H1 (cell line): ENCODE measurements at regions not wholly inside any gene's neighbourhood (a gene's known extent, or its start where the extent isn't known, plus 50 kb on each side); places are given as distances from the start of the nearest gene placed in this dataset.

Experiments
- CTCF ChIA-PET: fragments of 300-600 bp; sonication (Branson Sonifier 250); formaldehyde crosslinking; loops from one replicate; lab custom pipeline; 2021; ENCODE audit not compliant: partially characterized antibody; lab: Charles Lee
- POLR2A ChIA-PET: fragments of 300-600 bp; sonication (Branson Sonifier 250); formaldehyde crosslinking; loops from one replicate; lab custom pipeline; 2021; ENCODE audit warnings: inconsistent platforms; ENCODE audit not compliant: partially characterized antibody; lab: Charles Lee
- DNase-seq, 2 experiments: peaks; one replicate each; pipeline versions ENCODE4 v3.0.0 to v3.0.0-alpha.2; 2010 to 2022; ENCODE audit warnings: low spot score in 2 of 2, low read depth in 1 of 2, mixed read lengths in 1 of 2
- FAIRE-seq: peaks from 2 replicates; lab custom pipeline; 2011; peaks lifted over from hg19 to GRCh38; lab: Jason Lieb, UNC
- H2AFZ ChIP-seq: 2 replicates; pipeline ENCODE4 v1.8.1; 2012; ENCODE audit warnings: low read length, inconsistent platforms
- H2AK5ac ChIP-seq: 2 replicates; pipeline ENCODE4 v1.6.1; 2013; ENCODE audit warnings: low read depth, low read length
- H2BK120ac ChIP-seq: replicated peaks from 2 replicates; pipeline ENCODE3; 2013; ENCODE audit warnings: low read depth, low read length, inconsistent platforms
- H2BK12ac ChIP-seq: 2 replicates; pipeline ENCODE4 v1.6.1; 2013; ENCODE audit warnings: low read depth, low read length
- H2BK15ac ChIP-seq: 2 replicates; pipeline ENCODE4 v1.6.1; 2013; ENCODE audit warnings: low read length
- H2BK20ac ChIP-seq: 2 replicates; pipeline ENCODE4 v1.6.1; 2013; ENCODE audit warnings: low read length
- H2BK5ac ChIP-seq: 2 replicates; pipeline ENCODE4 v1.6.1; 2013; ENCODE audit warnings: low read depth, low read length
- H3K14ac ChIP-seq: 2 replicates; pipeline ENCODE4 v1.6.1; 2013; ENCODE audit warnings: inconsistent platforms; ENCODE audit not compliant: insufficient read length
- H3K18ac ChIP-seq: 2 replicates; pipeline ENCODE4 v1.6.1; 2013; ENCODE audit warnings: low read length; ENCODE audit errors: extremely low read depth
- H3K23ac ChIP-seq: 2 replicates; pipeline ENCODE4 v1.6.1; 2013; ENCODE audit warnings: inconsistent platforms; ENCODE audit not compliant: insufficient read length
- H3K23me2 ChIP-seq: 2 replicates; pipeline ENCODE4 v1.6.1; 2013; ENCODE audit warnings: low read depth, low read length
- H3K27ac ChIP-seq: 2 replicates; pipeline ENCODE4 v1.6.1; 2011; ENCODE audit warnings: low read depth, low read length, inconsistent platforms
- H3K27me3 ChIP-seq, 4 experiments: replicated peaks in 1 of 4; 1 replicate in 1 of 4; 2 replicates in 3 of 4; pipeline versions ENCODE4 v1.6.1 to v1.8.1; 2011 to 2013; ENCODE audit warnings: low read length in 3 of 4, mild to moderate bottlenecking in 3 of 4, inconsistent platforms in 2 of 4, mixed read lengths in 2 of 4, moderate library complexity in 1 of 4; ENCODE audit not compliant: control insufficient read depth in 3 of 4, insufficient read depth in 3 of 4; ENCODE audit errors: extremely low read depth in 1 of 4
- H3K36me3 ChIP-seq, 4 experiments: 2 replicates each; pipeline versions ENCODE4 v1.6.1 to v1.8.1; 2011 to 2013; ENCODE audit warnings: mild to moderate bottlenecking in 4 of 4, low read length in 3 of 4, moderate library complexity in 2 of 4, control low read depth in 1 of 4, inconsistent platforms in 1 of 4; ENCODE audit not compliant: insufficient read depth in 4 of 4, control insufficient read depth in 2 of 4
- H3K4ac ChIP-seq: replicated peaks from 2 replicates; pipeline ENCODE3; 2013; ENCODE audit warnings: low read length, low read depth, mixed read lengths, inconsistent platforms; ENCODE audit not compliant: insufficient read length
- H3K4me1 ChIP-seq, 4 experiments: replicated peaks in 1 of 4; 1 replicate in 1 of 4; 2 replicates in 3 of 4; pipeline versions ENCODE4 v1.6.1 to v1.8.1; 2011 to 2013; ENCODE audit warnings: low read length in 3 of 4, inconsistent platforms in 2 of 4, mixed read lengths in 1 of 4; ENCODE audit not compliant: insufficient read depth in 4 of 4, control insufficient read depth in 3 of 4
- H3K4me2 ChIP-seq, 2 experiments: 2 replicates each; pipeline versions ENCODE4 v1.6.1 to v1.8.1; 2011 to 2013; ENCODE audit warnings: low read depth in 2 of 2, low read length in 2 of 2, control low read depth in 1 of 2, inconsistent platforms in 1 of 2, mild to moderate bottlenecking in 1 of 2; ENCODE audit not compliant: insufficient read depth in 1 of 2
- H3K4me3 ChIP-seq, 4 experiments: fragments of 200-600, 300-600 bp in 1 of 4; sonication (generic), shearing (Covaris generic), sonication (Bioruptor Twin) in 1 of 4; 2 replicates each; pipeline versions ENCODE4 v1.5.1 to v1.8.1; 2011 to 2016; ENCODE audit warnings: low read length in 4 of 4, low read depth in 3 of 4, control low read depth in 2 of 4, inconsistent platforms in 2 of 4, mild to moderate bottlenecking in 2 of 4, mixed read lengths in 1 of 4, moderate library complexity in 1 of 4; ENCODE audit not compliant: insufficient read depth in 2 of 4; ENCODE audit errors: extremely low read depth in 1 of 4
- H3K56ac ChIP-seq: replicated peaks from 2 replicates; pipeline ENCODE3; 2013; ENCODE audit warnings: low read depth, mild to moderate bottlenecking, mixed read lengths, low read length, inconsistent platforms; ENCODE audit not compliant: insufficient read length
- H3K79me1 ChIP-seq: 2 replicates; pipeline ENCODE4 v1.6.1; 2013; ENCODE audit warnings: low read depth, low read length, control low read depth
- H3K79me2 ChIP-seq, 2 experiments: 2 replicates each; pipeline versions ENCODE4 v1.6.1 to v1.8.1; 2012 to 2013; ENCODE audit warnings: low read length in 2 of 2, mild to moderate bottlenecking in 2 of 2, inconsistent platforms in 1 of 2; ENCODE audit not compliant: insufficient read depth in 2 of 2, control insufficient read depth in 1 of 2
- H3K9ac ChIP-seq, 4 experiments: replicated peaks in 1 of 4; 1 replicate in 1 of 4; 2 replicates in 3 of 4; pipeline versions ENCODE4 v1.6.1 to v1.8.1; 2011 to 2013; ENCODE audit warnings: low read depth in 3 of 4, low read length in 3 of 4, control low read depth in 2 of 4, mild to moderate bottlenecking in 2 of 4, moderate library complexity in 2 of 4, inconsistent platforms in 1 of 4; ENCODE audit errors: extremely low read depth in 1 of 4
- H3K9me3 ChIP-seq, 2 experiments: 2 replicates each; pipeline versions ENCODE4 v1.6.1 to v1.8.1; 2012 to 2013; ENCODE audit warnings: mild to moderate bottlenecking in 2 of 2, moderate library complexity in 2 of 2, control low read depth in 1 of 2, inconsistent platforms in 1 of 2, low read depth in 1 of 2, low read length in 1 of 2, mixed read lengths in 1 of 2; ENCODE audit not compliant: insufficient read depth in 2 of 2
- H4K20me1 ChIP-seq, 2 experiments: replicated peaks in 1 of 2; 2 replicates each; pipeline versions ENCODE3 to v1.8.1; 2011 to 2013; ENCODE audit warnings: inconsistent platforms in 2 of 2, low read length in 2 of 2, mild to moderate bottlenecking in 1 of 2; ENCODE audit not compliant: insufficient read depth in 2 of 2, control insufficient read depth in 1 of 2
- H4K5ac ChIP-seq: 2 replicates; pipeline ENCODE4 v1.6.1; 2013; ENCODE audit warnings: low read length, low read depth, mixed read lengths, inconsistent platforms; ENCODE audit not compliant: insufficient read length
- H4K8ac ChIP-seq: 2 replicates; pipeline ENCODE4 v1.8.0; 2013; ENCODE audit warnings: mild to moderate bottlenecking, moderate library complexity, low read length, inconsistent platforms; ENCODE audit not compliant: insufficient read depth; ENCODE audit errors: extremely low read depth
- H4K91ac ChIP-seq: replicated peaks from 2 replicates; pipeline ENCODE3; 2013; ENCODE audit warnings: low read length, mixed read lengths, inconsistent platforms; ENCODE audit not compliant: insufficient read length
- CBX5 ChIP-seq: fragments of 300-800, 300-1000 bp; sonication (generic); IDR thresholded peaks from 2 replicates; pipeline ENCODE4 v1.7.1; 2016; ENCODE audit warnings: antibody characterized with exemption, low read length, low read depth
- CHD1 ChIP-seq: IDR thresholded peaks from 2 replicates; pipeline ENCODE4 v1.6.1; 2012; ENCODE audit warnings: low read depth, low read length, improper control_type of control experiment
- EZH2 ChIP-seq: fragments of 200-600 bp; sonication (generic); IDR thresholded peaks from 2 replicates; pipeline ENCODE4 v1.7.1; 2012; ENCODE audit warnings: low read depth, mild to moderate bottlenecking, moderate library complexity, low read length, inconsistent platforms; ENCODE audit not compliant: severe bottlenecking
- GABPA ChIP-seq: IDR thresholded peaks from 2 replicates; pipeline ENCODE4 v1.6.1; 2011; ENCODE audit warnings: mild to moderate bottlenecking, low read length, moderate library complexity, borderline replicate concordance; ENCODE audit not compliant: insufficient read depth
- JUN ChIP-seq: IDR thresholded peaks from 2 replicates; pipeline ENCODE4 v1.6.1; 2011; ENCODE audit warnings: low read depth, mild to moderate bottlenecking, improper control_type of control experiment, low read length
- JUND ChIP-seq: IDR thresholded peaks from 2 replicates; pipeline ENCODE4 v1.6.1; 2011; ENCODE audit warnings: mild to moderate bottlenecking, improper control_type of control experiment, low read length
- NRF1 ChIP-seq: IDR thresholded peaks from 2 replicates; pipeline ENCODE4 v1.6.1; 2011; ENCODE audit warnings: mild to moderate bottlenecking, low read depth, low read length, improper control_type of control experiment
- POLR2A ChIP-seq, 2 experiments: IDR thresholded peaks; 1 replicate in 1 of 2; 2 replicates in 1 of 2; pipeline ENCODE4 v1.6.1; 2011; ENCODE audit warnings: low read depth in 2 of 2, low read length in 2 of 2, mild to moderate bottlenecking in 2 of 2; ENCODE audit errors: control extremely low read depth in 1 of 2
- POLR2AphosphoS5 ChIP-seq: IDR thresholded peaks from 2 replicates; pipeline ENCODE4 v1.6.1; 2011; ENCODE audit warnings: low read depth, low read length
- SAP30 ChIP-seq: fragments of 300-600 bp; sonication (generic); IDR thresholded peaks from 2 replicates; pipeline ENCODE4 v1.7.1; 2012; ENCODE audit warnings: low read length, moderate library complexity, mild to moderate bottlenecking, inconsistent platforms; ENCODE audit not compliant: insufficient read depth, insufficient replicate concordance
- SP1 ChIP-seq: IDR thresholded peaks from 2 replicates; pipeline ENCODE4 v1.6.1; 2011; ENCODE audit warnings: low read depth, low read length
- WGBS, 2 experiments: shearing (Covaris generic) in 1 of 2; methylation state at CpG; one replicate each; pipeline versions ENCODE4 v1.1.6 to v1.1.7; 2013 to 2015; ENCODE audit warnings: low lambda C conversion rate in 2 of 2, mixed read lengths in 2 of 2, inconsistent platforms in 1 of 2, low coverage in 1 of 2, missing lambda C conversion rate in 1 of 2; ENCODE audit not compliant: insufficient replicate concordance in 2 of 2, insufficient coverage in 1 of 2, insufficient read length in 1 of 2; ENCODE audit errors: extremely low coverage in 1 of 2, missing lambda C conversion rate in 1 of 2; 5-methylcytosine and 5-hydroxymethylcytosine counted together
- TF ChIP-seq, protein P1 (sequence below), 3 experiments: IDR thresholded peaks; 1 replicate in 2 of 3; 2 replicates in 1 of 3; pipeline versions ENCODE4 v1.5.1 to v1.6.1; 2011; ENCODE audit warnings: low read length in 3 of 3, mild to moderate bottlenecking in 3 of 3, inconsistent platforms in 2 of 3, low read depth in 1 of 3, moderate library complexity in 1 of 3; ENCODE audit not compliant: insufficient read depth in 1 of 3; ENCODE audit errors: control extremely low read depth in 1 of 3

DNA sequence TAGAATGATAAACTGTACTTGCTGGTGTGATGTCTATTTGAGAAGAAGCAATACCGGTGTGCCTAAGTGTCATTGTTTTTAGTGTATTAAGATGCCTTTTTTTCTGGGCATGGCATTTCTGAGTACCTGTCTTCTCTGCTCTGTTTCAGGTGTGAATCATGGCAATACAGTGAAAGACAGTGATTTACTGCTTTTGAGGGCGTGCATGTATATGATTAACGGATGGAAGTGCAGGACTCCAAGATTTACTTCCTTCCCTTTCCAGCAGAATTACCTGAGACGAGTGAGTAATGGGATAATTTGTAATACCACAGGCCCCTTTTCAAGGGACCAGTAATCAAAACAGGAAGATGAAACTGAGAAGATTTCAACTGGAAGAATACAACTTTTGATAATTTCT, 315.8 kb downstream of the SOX4 start:
- Histone ChIP-seq H3K18ac (no peak overlapping the region), H2BK20ac (no peak overlapping the region), H2AFZ (no peak overlapping the region), H3K4ac (no peak overlapping the region), H3K23me2 (no peaks in the 10 kb centered on the region), H3K79me1 (0 out of 2 replicates have a peak, but pooled peaks cover 2% of the 10 kb centered on the region), H3K79me2 (peaks cover 0 to 38% of the 10 kb centered on the region in 2 experiments; a peak in 2 of 4 replicates), H2AK5ac (no peak overlapping the region), H3K4me3 (no peak overlapping the region), H4K5ac (no peak overlapping the region), H3K9me3 (no peaks in the 10 kb centered on the region), H2BK120ac (no peak overlapping the region), H2BK12ac (no peak overlapping the region), H3K9ac (no peak overlapping the region), H3K14ac (no peak overlapping the region), H3K4me2 (no peak overlapping the region), H3K27me3 (no peaks in the 10 kb centered on the region), H4K20me1 (no peaks in the 10 kb centered on the region), H2BK15ac (no peak overlapping the region), H4K8ac (no peak overlapping the region), H3K36me3 (peaks cover 0 to 6% (median 0%) of the 10 kb centered on the region in 4 experiments; a peak in 2 of 8 replicates), H3K23ac (no peak overlapping the region), H3K56ac (no peak overlapping the region), H2BK5ac (no peak overlapping the region), H3K27ac (no peak overlapping the region), H3K4me1 (peaks cover 0 to 6% (median 5%) of the 10 kb centered on the region in 4 experiments; a peak in 4 of 7 replicates), H4K91ac (no peak overlapping the region)
- WGBS, 2 experiments, result 91% methylated on average over 4 of the region's 4 CpGs; no CpG with 5 or more reads in 1 of the 2 experiments
- FAIRE-seq, result no peak
- ChIA-PET POLR2A (no interaction called here), CTCF (no interaction called here)
- no peak for DNase-seq
- no peak for TF ChIP-seq POLR2A (IDR thresholded peaks at IDR 0.05; ENCODE audit: control extremely low read depth in 1 of 2, low read depth in 2 of 2, low read length in 2 of 2)
- TF ChIP-seq, protein P1, sequence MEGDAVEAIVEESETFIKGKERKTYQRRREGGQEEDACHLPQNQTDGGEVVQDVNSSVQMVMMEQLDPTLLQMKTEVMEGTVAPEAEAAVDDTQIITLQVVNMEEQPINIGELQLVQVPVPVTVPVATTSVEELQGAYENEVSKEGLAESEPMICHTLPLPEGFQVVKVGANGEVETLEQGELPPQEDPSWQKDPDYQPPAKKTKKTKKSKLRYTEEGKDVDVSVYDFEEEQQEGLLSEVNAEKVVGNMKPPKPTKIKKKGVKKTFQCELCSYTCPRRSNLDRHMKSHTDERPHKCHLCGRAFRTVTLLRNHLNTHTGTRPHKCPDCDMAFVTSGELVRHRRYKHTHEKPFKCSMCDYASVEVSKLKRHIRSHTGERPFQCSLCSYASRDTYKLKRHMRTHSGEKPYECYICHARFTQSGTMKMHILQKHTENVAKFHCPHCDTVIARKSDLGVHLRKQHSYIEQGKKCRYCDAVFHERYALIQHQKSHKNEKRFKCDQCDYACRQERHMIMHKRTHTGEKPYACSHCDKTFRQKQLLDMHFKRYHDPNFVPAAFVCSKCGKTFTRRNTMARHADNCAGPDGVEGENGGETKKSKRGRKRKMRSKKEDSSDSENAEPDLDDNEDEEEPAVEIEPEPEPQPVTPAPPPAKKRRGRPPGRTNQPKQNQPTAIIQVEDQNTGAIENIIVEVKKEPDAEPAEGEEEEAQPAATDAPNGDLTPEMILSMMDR (IDR thresholded peaks at IDR 0.05; ENCODE audit: control extremely low read depth in 1 of 3, insufficient read depth in 1 of 3, low read depth in 1 of 3, low read length in 3 of 3), result no peak
- TF ChIP-seq JUN, result no peak
- no peak for TF ChIP-seq SP1
- no peak for TF ChIP-seq CBX5
- TF ChIP-seq EZH2, result no peak
- no peak for TF ChIP-seq NRF1
- no peak for TF ChIP-seq POLR2AphosphoS5
- no peak for TF ChIP-seq JUND
- no peak for TF ChIP-seq GABPA
- no peak for TF ChIP-seq CHD1
- no peak for TF ChIP-seq SAP30
